ENCODE measurements at regions not wholly inside any gene's neighbourhood (a gene's known extent, or its start where the extent isn't known, plus 50 kb on each side); places are given as distances from the start of the nearest gene placed in this dataset.

- Histone ChIP-seq H3K27ac (no peak overlapping the region), H3K9me3 (no peaks in the 10 kb centered on the region), H3K4me3 (no peak overlapping the region), H3K4me1 (no peaks in the 10 kb centered on the region), H3K27me3 (no peaks in the 10 kb centered on the region), H3K36me3 (no peaks in the 10 kb centered on the region)
- ATAC-seq (no peak), DNase-seq (no peak)
- WGBS (ENCODE audit: insufficient coverage, low coverage, low lambda C conversion rate, missing lambda C conversion rate) = 67% methylated on average over 1 of the region's 2 CpGs
- intact Hi-C loops (cut with DNase I) = no loop called here
- TF ChIP-seq, protein P1, sequence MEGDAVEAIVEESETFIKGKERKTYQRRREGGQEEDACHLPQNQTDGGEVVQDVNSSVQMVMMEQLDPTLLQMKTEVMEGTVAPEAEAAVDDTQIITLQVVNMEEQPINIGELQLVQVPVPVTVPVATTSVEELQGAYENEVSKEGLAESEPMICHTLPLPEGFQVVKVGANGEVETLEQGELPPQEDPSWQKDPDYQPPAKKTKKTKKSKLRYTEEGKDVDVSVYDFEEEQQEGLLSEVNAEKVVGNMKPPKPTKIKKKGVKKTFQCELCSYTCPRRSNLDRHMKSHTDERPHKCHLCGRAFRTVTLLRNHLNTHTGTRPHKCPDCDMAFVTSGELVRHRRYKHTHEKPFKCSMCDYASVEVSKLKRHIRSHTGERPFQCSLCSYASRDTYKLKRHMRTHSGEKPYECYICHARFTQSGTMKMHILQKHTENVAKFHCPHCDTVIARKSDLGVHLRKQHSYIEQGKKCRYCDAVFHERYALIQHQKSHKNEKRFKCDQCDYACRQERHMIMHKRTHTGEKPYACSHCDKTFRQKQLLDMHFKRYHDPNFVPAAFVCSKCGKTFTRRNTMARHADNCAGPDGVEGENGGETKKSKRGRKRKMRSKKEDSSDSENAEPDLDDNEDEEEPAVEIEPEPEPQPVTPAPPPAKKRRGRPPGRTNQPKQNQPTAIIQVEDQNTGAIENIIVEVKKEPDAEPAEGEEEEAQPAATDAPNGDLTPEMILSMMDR (IDR thresholded peaks at IDR 0.05) = no peak
- TF ChIP-seq POLR2A (IDR thresholded peaks at IDR 0.05) = no peak
These were observed 873.1 kb upstream of the TMEM132C start for GRCh38 chr12:127393896-127394295.

- no peak for TF ChIP-seq POLR2A (IDR thresholded peaks at IDR 0.05)
- TF ChIP-seq, protein P1 (IDR thresholded peaks at IDR 0.05) = no peak
- H3K4me1 ChIP-seq = no peaks in the 10 kb centered on the region
- no peak overlapping the region for H3K4me3 ChIP-seq
- no peaks in the 10 kb centered on the region for H3K9me3 ChIP-seq
- H3K27me3 ChIP-seq = no peaks in the 10 kb centered on the region
- intact Hi-C loops (cut with DNase I) = no loop called here
- ATAC-seq = no peak
- DNase-seq = no peak
- H3K27ac ChIP-seq = no peak overlapping the region
- 27% methylated on average over 5 of the region's 5 CpGs for WGBS (ENCODE audit: insufficient coverage, low coverage, low lambda C conversion rate, missing lambda C conversion rate)
- H3K36me3 ChIP-seq = no peaks in the 10 kb centered on the region
These were observed 870.2 kb upstream of the TMEM132C start for GRCh38 chr12:127396734-127397133.

GRCh38 chr12:127398016-127398710, 868.8 kb upstream of the TMEM132C start:
- H3K27ac ChIP-seq = no peak overlapping the region
- intact Hi-C loops (cut with DNase I) = no loop called here
- TF ChIP-seq POLR2A (IDR thresholded peaks at IDR 0.05) = no peak
- TF ChIP-seq, protein P1 (IDR thresholded peaks at IDR 0.05) = no peak
- DNase-seq (no peak), ATAC-seq (no peak)
- H3K27me3 ChIP-seq = no peaks in the 10 kb centered on the region
- H3K9me3 ChIP-seq = no peaks in the 10 kb centered on the region
- H3K4me1 ChIP-seq = no peaks in the 10 kb centered on the region
- no peak overlapping the region for H3K4me3 ChIP-seq
- H3K36me3 ChIP-seq = no peaks in the 10 kb centered on the region
- WGBS (ENCODE audit: insufficient coverage, low coverage, low lambda C conversion rate, missing lambda C conversion rate) = 33% methylated on average over 10 of the region's 10 CpGs

- TF ChIP-seq, protein P1 (IDR thresholded peaks at IDR 0.05) = no peak
- TF ChIP-seq POLR2A (IDR thresholded peaks at IDR 0.05) = no peak
- H3K36me3 ChIP-seq = no peaks in the 10 kb centered on the region
- 36% methylated on average over 3 of the region's 3 CpGs for WGBS (ENCODE audit: insufficient coverage, low coverage, low lambda C conversion rate, missing lambda C conversion rate)
- DNase-seq (no peak), ATAC-seq (no peak)
- no peak overlapping the region for H3K27ac ChIP-seq
- no peaks in the 10 kb centered on the region for H3K27me3 ChIP-seq
- intact Hi-C loops (cut with DNase I) = no loop called here
- no peak overlapping the region for H3K4me3 ChIP-seq
- no peaks in the 10 kb centered on the region for H3K9me3 ChIP-seq
- no peaks in the 10 kb centered on the region for H3K4me1 ChIP-seq
These were observed 867.5 kb upstream of the TMEM132C start for GRCh38 chr12:127399451-127399850.
